ENCODE measurements at regions not wholly inside any gene's neighbourhood (a gene's known extent, or its start where the extent isn't known, plus 50 kb on each side); places are given as distances from the start of the nearest gene placed in this dataset.

GRCh38 chr11:95387325-95387724 lies 156.3 kb upstream of the SESN3 start:
- TF ChIP-seq CTCF (IDR thresholded peaks at IDR 0.05; ENCODE audit: control extremely low read depth in 1 of 3, insufficient read depth in 1 of 3, low read depth in 1 of 3, low read length in 3 of 3), result no peak
- TF ChIP-seq SIN3A (conservative IDR thresholded peaks at IDR 0.05 in 1 of 2, IDR thresholded peaks at IDR 0.05 in 1 of 2; ENCODE audit: low read depth in 1 of 2, low read length in 2 of 2), result no peak
- TF ChIP-seq JUND (IDR thresholded peaks at IDR 0.05; ENCODE audit: low read length), result no peak
- no peak for TF ChIP-seq TBP (IDR thresholded peaks at IDR 0.05; ENCODE audit: low read depth, low read length)
- TF ChIP-seq POLR2AphosphoS5 (IDR thresholded peaks at IDR 0.05; ENCODE audit: low read depth, low read length), result no peak
- TF ChIP-seq POU5F1 (IDR thresholded peaks at IDR 0.05; ENCODE audit: low read depth, low read length), result no peak
- TF ChIP-seq EZH2 (IDR thresholded peaks at IDR 0.05; ENCODE audit: low read depth, low read length, severe bottlenecking), result no peak
